Omental fat pad (tissue), 3 donors: ENCODE measurements at regions not wholly inside any gene's neighbourhood (a gene's known extent, or its start where the extent isn't known, plus 50 kb on each side); places are given as distances from the start of the nearest gene placed in this dataset.
"Not testable (repeated sequence)": the region's sequence is repeated elsewhere in the genome, so short reads cannot be mapped to it uniquely, and the experiment has no call there.

Source experiments
- ATAC-seq: fragments of 150-250 bp; one replicate; pipeline ENCODE4 v1.9.1; 2016; ENCODE audit warnings: mild to moderate bottlenecking, moderate library complexity; ENCODE audit not compliant: low FRiP score
- DNase-seq: peaks from one replicate; pipeline ENCODE4 v3.0.0-alpha.2; 2019; ENCODE audit warnings: low spot score
- TF ChIP-seq, protein P1 (sequence below), 3 donors: fragments of 450-650 bp; IDR thresholded peaks; one replicate each; pipeline ENCODE4 v1.5.1; 2016 to 2017; ENCODE audit warnings: antibody characterized with exemption in 3 of 3, mild to moderate bottlenecking in 3 of 3, moderate library complexity in 2 of 3

GRCh38 chr5:163727028-163727427 is 221.6 kb downstream of the MAT2B start:
- ATAC-seq (no peak), DNase-seq (no peak)
- TF ChIP-seq, protein P1, sequence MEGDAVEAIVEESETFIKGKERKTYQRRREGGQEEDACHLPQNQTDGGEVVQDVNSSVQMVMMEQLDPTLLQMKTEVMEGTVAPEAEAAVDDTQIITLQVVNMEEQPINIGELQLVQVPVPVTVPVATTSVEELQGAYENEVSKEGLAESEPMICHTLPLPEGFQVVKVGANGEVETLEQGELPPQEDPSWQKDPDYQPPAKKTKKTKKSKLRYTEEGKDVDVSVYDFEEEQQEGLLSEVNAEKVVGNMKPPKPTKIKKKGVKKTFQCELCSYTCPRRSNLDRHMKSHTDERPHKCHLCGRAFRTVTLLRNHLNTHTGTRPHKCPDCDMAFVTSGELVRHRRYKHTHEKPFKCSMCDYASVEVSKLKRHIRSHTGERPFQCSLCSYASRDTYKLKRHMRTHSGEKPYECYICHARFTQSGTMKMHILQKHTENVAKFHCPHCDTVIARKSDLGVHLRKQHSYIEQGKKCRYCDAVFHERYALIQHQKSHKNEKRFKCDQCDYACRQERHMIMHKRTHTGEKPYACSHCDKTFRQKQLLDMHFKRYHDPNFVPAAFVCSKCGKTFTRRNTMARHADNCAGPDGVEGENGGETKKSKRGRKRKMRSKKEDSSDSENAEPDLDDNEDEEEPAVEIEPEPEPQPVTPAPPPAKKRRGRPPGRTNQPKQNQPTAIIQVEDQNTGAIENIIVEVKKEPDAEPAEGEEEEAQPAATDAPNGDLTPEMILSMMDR (IDR thresholded peaks at IDR 0.05): no peak

DNA sequence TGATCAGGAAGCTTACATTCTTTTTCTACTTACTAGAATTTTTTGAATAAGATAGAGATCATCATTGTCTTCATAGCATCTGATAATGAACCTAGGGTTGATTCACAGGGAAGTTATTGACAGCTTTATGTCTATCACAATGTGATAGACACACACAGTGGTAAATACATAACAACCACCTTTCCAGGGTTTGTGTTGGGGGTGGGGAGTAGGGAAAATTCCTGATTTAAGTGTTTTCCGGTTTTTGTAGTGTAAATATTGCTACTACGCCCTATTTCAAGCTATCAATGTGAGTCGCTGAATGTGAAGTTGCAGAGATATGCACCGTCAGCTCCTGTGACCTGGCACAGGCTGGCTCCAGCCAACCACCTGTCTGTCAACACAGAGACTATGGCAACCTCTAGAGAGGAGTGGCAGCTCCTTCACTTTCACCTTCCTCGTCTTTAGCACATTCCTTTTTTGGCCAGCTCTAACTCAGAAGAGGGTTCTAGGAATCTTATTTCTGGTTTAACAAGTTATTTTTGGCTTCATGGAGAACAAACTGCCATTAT is 224.9 kb downstream of the MAT2B start:
- ATAC-seq (no peak), DNase-seq (no peak)
- TF ChIP-seq, protein P1 (IDR thresholded peaks at IDR 0.05): no peak

GRCh38 chr5:163731256-163731655 is 225.8 kb downstream of the MAT2B start:
- ATAC-seq (no peak), DNase-seq (no peak)
- TF ChIP-seq, protein P1 (IDR thresholded peaks at IDR 0.05): no peak

- TF ChIP-seq, protein P1 (IDR thresholded peaks at IDR 0.05): no peak
- ATAC-seq: no peak
- DNase-seq: no peak
These were observed 229.7 kb downstream of the MAT2B start for GRCh38 chr5:163735069-163735468.

DNA sequence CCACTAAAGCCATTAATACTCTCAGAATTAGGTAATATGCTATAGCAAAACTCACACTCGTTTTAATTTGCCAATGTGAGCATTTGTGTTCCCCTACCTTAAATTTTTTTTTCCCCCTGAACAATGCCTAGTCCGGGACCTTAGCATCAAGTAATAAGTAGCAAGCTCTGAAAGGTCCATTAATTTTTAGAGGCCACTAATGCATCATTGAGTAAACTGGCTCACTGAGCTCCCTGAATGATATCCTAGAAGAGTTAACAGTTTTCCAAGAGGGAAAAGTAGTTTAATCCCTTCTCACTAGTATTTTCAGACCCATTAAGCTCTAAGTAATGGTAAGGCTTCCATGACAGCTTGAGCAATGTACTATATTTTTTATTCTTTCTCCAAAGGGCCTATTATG is 242.2 kb downstream of the MAT2B start:
- TF ChIP-seq, protein P1 (IDR thresholded peaks at IDR 0.05): no peak
- no peak for DNase-seq
- no peak for ATAC-seq

GRCh38 chr5:163748934-163749333 is 243.5 kb downstream of the MAT2B start:
- ATAC-seq: no peak
- TF ChIP-seq, protein P1 (IDR thresholded peaks at IDR 0.05): no peak
- DNase-seq: no peak

DNA sequence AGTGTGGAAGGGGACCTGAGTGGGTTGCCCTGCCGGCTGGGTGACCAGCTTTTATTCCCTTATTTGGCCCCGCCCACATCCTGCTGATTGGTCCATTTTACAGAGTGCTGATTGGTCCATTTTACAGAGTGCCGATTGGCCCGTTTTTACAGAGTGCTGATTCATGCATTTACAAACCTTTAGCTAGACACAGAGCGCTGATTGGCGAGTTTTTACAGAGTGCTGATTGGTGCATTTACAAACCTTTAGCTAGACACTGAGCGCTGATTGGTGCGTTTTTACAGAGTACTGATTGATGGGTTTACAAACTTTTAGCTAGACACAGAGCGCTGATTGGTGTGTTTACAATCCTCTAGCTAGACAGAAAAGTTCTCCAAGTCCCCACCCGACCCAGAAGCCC is 245.0 kb downstream of the MAT2B start:
- ATAC-seq, DNase-seq: not testable (repeated sequence)

DNA sequence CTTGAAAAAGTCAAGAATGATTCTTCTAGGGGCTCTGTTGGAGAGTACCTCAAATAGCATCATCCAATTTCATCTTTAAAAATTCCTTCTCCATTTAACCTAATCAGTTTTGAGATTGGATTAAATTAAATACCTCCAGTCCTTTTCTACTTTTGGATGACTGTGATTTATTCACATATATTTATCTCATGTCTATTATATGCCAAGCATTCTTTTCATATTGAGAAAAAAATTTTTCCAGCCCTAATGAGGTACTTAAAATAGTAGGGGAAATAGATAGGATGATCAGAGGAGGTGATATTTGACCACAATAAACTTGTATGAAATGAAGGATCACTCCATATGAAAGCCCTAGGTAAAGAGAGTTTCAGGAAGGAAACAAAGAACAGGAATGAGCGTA is 250.1 kb downstream of the MAT2B start:
- ATAC-seq: no peak
- TF ChIP-seq, protein P1 (IDR thresholded peaks at IDR 0.05): no peak
- no peak for DNase-seq
